PC-9 (cell line): ENCODE measurements at regions not wholly inside any gene's neighbourhood (a gene's known extent, or its start where the extent isn't known, plus 50 kb on each side); places are given as distances from the start of the nearest gene placed in this dataset.

Experiments
- BruUV-seq: library from RNA; stranded (reverse); fragments of 400-500 nt; replicated peaks from 2 replicates; lab custom pipeline; 2021; lab: Mats Ljungman, UMichigan
- CTCF ChIA-PET: fragments of 300-600 bp; sonication (Branson Sonifier 250); formaldehyde crosslinking; loops from one replicate; lab custom pipeline; 2022; ENCODE audit warnings: antibody characterized with exemption; lab: Charles Lee
- POLR2A ChIA-PET: fragments of 300-600 bp; sonication (Branson Sonifier 250); formaldehyde crosslinking; loops from one replicate; lab custom pipeline; 2022; ENCODE audit warnings: antibody characterized with exemption; ENCODE audit not compliant: unreplicated experiment; lab: Charles Lee
- DNase-seq, 2 experiments: peaks; one replicate each; pipeline versions ENCODE4 v3.0.0 to v3.0.0-alpha.2; 2015 to 2022; ENCODE audit warnings: mixed read lengths in 1 of 2
- H2AFZ ChIP-seq: fragments of 200-600 bp; sonication (generic); 2 replicates; pipeline ENCODE4 v1.8.1; 2017; ENCODE audit warnings: antibody characterized with exemption
- H3F3A ChIP-seq: fragments of 200-600 bp; sonication (generic); 2 replicates; pipeline ENCODE4 v1.8.1; 2017; ENCODE audit warnings: antibody characterized with exemption, mild to moderate bottlenecking, low read depth; ENCODE audit not compliant: insufficient read depth
- H3K27ac ChIP-seq: fragments of 200-600 bp; sonication (generic); 2 replicates; pipeline ENCODE4 v1.6.1; 2016; ENCODE audit warnings: mixed run types
- H3K27me3 ChIP-seq: fragments of 200-600 bp; sonication (generic); 2 replicates; pipeline ENCODE4 v1.6.1; 2016; ENCODE audit warnings: low read depth, mixed run types; ENCODE audit not compliant: insufficient read depth
- H3K36me3 ChIP-seq: fragments of 200-600 bp; sonication (generic); 2 replicates; pipeline ENCODE4 v1.6.1; 2016; ENCODE audit warnings: low read depth, mixed run types
- H3K4me1 ChIP-seq: fragments of 200-600 bp; sonication (generic); replicated peaks from 2 replicates; pipeline ENCODE4 v1.6.1; 2016; ENCODE audit warnings: mixed run types; ENCODE audit not compliant: insufficient read depth
- H3K4me2 ChIP-seq: fragments of 200-600 bp; sonication (generic); 2 replicates; pipeline ENCODE4 v1.6.1; 2017; ENCODE audit warnings: mixed run types
- H3K4me3 ChIP-seq: fragments of 200-600 bp; sonication (generic); 2 replicates; pipeline ENCODE4 v1.6.1; 2016; ENCODE audit warnings: mixed run types
- H3K79me2 ChIP-seq: fragments of 200-600 bp; sonication (generic); 2 replicates; pipeline ENCODE4 v1.6.1; 2017; ENCODE audit warnings: low read depth, mixed run types
- H3K9me2 ChIP-seq: fragments of 200-600 bp; sonication (generic); 2 replicates; pipeline ENCODE4 v1.8.1; 2017; ENCODE audit warnings: mild to moderate bottlenecking; ENCODE audit not compliant: insufficient read depth
- H3K9me3 ChIP-seq: fragments of 200-600 bp; sonication (generic); 2 replicates; pipeline ENCODE4 v1.8.1; 2016; ENCODE audit warnings: low read depth; ENCODE audit not compliant: insufficient read depth
- H4K20me1 ChIP-seq: fragments of 200-600 bp; sonication (generic); 2 replicates; pipeline ENCODE4 v1.8.1; 2017; ENCODE audit not compliant: insufficient read depth
- CTCF ChIP-seq: fragments of 200-600 bp; sonication (generic); conservative IDR thresholded peaks from 2 replicates; pipeline ENCODE4 v1.6.1; 2017; ENCODE audit warnings: mixed run types, antibody characterized with exemption, mild to moderate bottlenecking, moderate library complexity
- EZH2 ChIP-seq: fragments of 200-600 bp; sonication (generic); IDR thresholded peaks from 2 replicates; pipeline ENCODE4 v1.8.0; 2017; ENCODE audit warnings: antibody characterized with exemption, low read depth
- intact Hi-C: fragments of 100-400 bp; cut with micrococcal nuclease; formaldehyde crosslinking; loops from one replicate; pipeline ENCODE4 v1.10.0; 2022; ENCODE audit not compliant: unreplicated experiment

DNA sequence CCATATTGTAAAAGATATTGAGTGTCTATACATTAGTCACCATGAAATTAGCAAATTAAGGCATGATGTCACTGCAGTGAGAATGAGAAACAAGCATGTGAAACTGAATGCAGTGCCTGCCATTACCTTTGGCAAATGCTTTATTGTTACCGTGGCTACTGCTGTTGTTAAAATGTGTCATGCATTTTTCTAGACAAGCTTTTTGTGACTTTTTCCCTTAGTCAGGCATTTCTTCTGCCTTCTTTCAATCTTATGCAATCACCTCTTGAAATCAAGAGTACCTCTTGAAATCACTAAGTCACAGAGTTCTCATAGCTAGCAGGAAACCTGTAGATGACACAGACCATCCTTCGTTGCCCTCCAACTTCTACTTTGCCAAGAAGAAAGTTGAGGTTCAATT is 461.7 kb upstream of the TENM4 start:
- no peaks in the 10 kb centered on the region for H3K79me2 ChIP-seq
- DNase-seq = no peak
- CTCF ChIA-PET = no interaction called here
- intact Hi-C loops = no loop called here
- H3K27ac ChIP-seq = no peak overlapping the region
- no peaks in the 10 kb centered on the region for H3K36me3 ChIP-seq
- no peaks in the 10 kb centered on the region for H4K20me1 ChIP-seq
- no peaks in the 10 kb centered on the region for H3K9me3 ChIP-seq
- no peak overlapping the region for H3K4me2 ChIP-seq
- POLR2A ChIA-PET = no interaction called here
- H3K4me1 ChIP-seq = no peaks in the 10 kb centered on the region
- no TSS peak for BruUV-seq
- no peaks in the 10 kb centered on the region for H3F3A ChIP-seq
- H3K9me2 ChIP-seq = no peaks in the 10 kb centered on the region
- no peaks in the 10 kb centered on the region for H3K27me3 ChIP-seq
- H2AFZ ChIP-seq = no peak overlapping the region
- TF ChIP-seq EZH2 (no peak), CTCF (no peak)
- H3K4me3 ChIP-seq = no peak overlapping the region

DNA sequence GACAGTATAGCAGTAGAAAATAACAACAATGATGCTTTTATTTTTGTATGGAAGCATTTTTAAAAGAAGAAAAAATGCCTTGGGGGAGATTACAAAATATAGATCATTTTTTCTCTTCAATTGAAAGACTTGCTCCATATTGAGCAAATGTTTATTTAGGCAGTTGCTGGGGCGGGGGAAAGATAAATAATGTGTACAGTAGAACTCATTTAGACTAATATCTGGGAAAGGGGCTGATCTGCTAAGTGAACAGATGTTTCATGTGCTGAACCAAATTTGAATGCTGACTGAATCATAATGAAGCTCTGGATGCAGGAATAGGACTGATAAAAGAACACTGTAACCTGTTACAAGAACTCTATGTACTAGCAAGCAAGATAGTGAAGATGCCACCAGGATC is 457.1 kb upstream of the TENM4 start:
- Histone ChIP-seq H3K9me3 (no peaks in the 10 kb centered on the region), H3K27ac (no peak overlapping the region), H3K9me2 (no peaks in the 10 kb centered on the region), H3F3A (no peaks in the 10 kb centered on the region), H3K4me3 (no peak overlapping the region), H4K20me1 (no peaks in the 10 kb centered on the region), H3K27me3 (no peaks in the 10 kb centered on the region), H2AFZ (no peak overlapping the region), H3K4me1 (no peaks in the 10 kb centered on the region), H3K36me3 (no peaks in the 10 kb centered on the region), H3K4me2 (no peak overlapping the region), H3K79me2 (no peaks in the 10 kb centered on the region)
- no peak for DNase-seq
- no peak for TF ChIP-seq EZH2
- no peak for TF ChIP-seq CTCF
- ChIA-PET CTCF (no interaction called here), POLR2A (no interaction called here)
- no TSS peak for BruUV-seq
- intact Hi-C loops = no loop called here

DNA sequence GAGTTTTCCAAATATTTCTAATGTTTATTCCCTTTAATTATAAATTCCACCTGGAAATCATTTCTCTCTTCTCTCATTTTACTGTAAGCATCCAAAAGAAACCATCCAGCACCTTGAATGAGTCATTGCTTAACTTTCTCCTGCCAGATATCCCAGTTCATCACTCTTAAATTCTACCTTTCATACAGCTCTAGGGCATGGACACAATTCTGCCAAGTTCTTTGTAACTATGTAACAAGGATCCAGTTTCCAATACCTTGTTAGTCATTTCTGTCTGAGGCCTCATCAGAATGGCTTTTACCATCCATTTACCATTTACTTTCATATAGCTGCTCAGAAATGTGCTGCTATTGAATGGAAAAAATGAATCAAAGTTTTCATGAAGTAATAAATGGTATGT is 455.4 kb upstream of the TENM4 start:
- H3K27ac ChIP-seq = no peak overlapping the region

More for the DNA sequence above, 455.4 kb upstream of the TENM4 start:
- Histone ChIP-seq H3K9me2 (no peaks in the 10 kb centered on the region), H3F3A (no peaks in the 10 kb centered on the region), H3K4me1 (no peaks in the 10 kb centered on the region), H2AFZ (no peak overlapping the region), H3K4me2 (no peak overlapping the region), H3K9me3 (no peaks in the 10 kb centered on the region), H3K79me2 (no peaks in the 10 kb centered on the region), H3K36me3 (no peaks in the 10 kb centered on the region), H3K27me3 (no peaks in the 10 kb centered on the region), H3K4me3 (no peak overlapping the region), H4K20me1 (no peaks in the 10 kb centered on the region)
- CTCF ChIA-PET = no interaction called here
- BruUV-seq = no TSS peak
- intact Hi-C loops = no loop called here
- POLR2A ChIA-PET = no interaction called here
- no peak for TF ChIP-seq CTCF
- no peak for TF ChIP-seq EZH2
- no peak for DNase-seq
